HG02870 (cell line): ENCODE measurements at regions not wholly inside any gene's neighbourhood (a gene's known extent, or its start where the extent isn't known, plus 50 kb on each side); places are given as distances from the start of the nearest gene placed in this dataset.
"Not testable (repeated sequence)": the region's sequence is repeated elsewhere in the genome, so short reads cannot be mapped to it uniquely, and the experiment has no call there.

ENCODE experiments used
- ATAC-seq: cut with Tn5 transposase; IDR thresholded peaks from one replicate; pipeline ENCODE4 v1.9.1; 2021; ENCODE audit warnings: mild to moderate bottlenecking, moderate library complexity; ENCODE audit not compliant: unreplicated experiment

DNA sequence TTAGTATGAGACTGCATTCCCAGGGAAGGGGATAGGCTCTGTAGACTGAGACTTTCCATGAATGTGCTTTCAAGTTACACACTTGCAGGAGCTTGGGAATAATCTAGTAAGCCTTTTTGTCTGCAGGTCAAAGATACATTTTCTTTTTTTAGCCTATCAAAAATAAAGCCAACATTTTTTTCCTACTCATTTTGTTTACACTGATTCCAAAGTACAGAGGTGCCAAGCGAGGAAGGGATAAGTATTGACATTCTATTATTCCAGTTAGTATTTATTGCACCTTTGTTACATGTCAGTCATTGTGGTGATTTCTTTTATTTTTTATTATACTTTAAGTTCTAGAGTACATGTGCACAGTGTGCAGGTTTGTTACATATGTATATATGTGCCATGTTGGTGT, 413.0 kb upstream of the CHORDC1 start:
- no peak for ATAC-seq

- no peak for ATAC-seq
Observed at GRCh38 chr11:90635151-90635550, 412.3 kb upstream of the CHORDC1 start.

GRCh38 chr11:90630176-90630575, 407.3 kb upstream of the CHORDC1 start:
- ATAC-seq, result no peak

GRCh38 chr11:90629229-90629806, 406.5 kb upstream of the CHORDC1 start:
- ATAC-seq, result no peak

DNA sequence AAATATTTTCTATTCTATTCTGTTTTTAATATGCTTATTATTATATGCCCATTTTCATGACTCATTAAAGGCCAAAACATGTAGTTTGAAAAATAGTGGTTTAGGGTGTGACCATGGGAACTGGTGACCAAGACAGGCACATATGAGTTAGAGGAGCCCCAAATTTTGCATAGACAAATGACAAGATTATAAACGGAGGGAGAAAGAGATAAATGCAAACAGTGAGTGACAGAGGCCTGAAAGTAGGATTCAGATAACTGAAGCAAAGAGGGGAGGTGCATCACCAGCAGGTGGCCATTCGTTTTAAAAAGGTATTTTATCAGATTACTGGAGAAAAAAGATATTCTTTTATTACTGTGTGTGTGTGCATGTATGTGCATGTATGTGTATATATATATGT, 391.5 kb upstream of the CHORDC1 start:
- ATAC-seq, result no peak

DNA sequence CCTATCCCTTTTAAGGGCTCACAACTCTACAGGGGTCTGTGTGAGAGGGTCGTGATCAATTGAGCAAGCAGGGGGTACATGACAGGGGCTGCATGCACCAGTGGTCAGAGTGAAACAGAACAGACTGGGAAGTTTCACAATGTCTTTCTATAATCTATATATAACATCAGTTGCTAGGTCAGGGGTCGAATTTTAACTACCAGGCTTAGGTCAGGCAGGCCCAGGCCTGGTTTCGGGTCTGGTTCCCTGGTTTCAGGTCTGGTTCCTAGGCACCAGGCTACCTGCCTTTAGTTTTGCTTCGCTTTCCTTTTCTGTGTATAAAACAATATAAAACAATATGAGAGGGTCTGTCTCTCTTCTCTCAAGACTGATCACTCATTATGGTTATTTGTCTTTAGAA, 390.2 kb upstream of the CHORDC1 start:
- ATAC-seq, result not testable (repeated sequence)

DNA sequence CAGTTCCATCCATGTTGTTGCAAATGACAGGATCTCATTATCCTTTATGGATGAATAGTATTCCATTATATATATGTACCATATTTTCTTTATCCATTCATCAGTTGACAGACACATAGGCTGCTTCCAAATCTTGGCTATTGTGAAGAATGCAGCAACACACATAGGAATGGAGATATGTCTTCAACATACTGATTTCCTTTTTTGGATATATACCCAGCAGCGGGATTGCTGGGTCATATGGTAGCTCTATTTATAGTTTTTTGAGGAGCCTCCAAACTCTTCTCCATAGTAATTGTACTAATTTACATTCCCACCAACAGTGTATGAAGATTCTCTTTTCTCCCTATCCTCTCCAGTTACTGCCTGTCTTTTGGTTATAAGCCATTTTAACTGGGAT, 383.9 kb upstream of the CHORDC1 start:
- ATAC-seq, result no peak

DNA sequence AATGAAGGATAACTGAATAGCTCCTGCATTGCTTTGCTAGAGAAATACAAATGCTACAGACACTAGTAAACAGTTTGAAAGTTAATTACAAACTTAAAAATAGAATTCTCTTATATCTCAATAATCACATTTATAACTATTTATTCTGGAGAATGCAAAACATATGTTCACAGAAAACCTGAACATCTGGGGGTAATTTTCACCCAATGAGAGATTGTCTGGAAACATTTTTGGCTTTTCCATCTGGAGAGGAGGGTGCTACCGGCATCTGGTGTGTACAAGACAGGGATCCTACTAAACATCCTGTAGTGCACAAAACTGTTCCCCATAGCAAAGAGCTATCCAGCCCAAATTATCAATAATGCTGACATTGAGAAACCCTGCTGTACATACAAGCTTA, 378.4 kb upstream of the CHORDC1 start:
- no peak for ATAC-seq

DNA sequence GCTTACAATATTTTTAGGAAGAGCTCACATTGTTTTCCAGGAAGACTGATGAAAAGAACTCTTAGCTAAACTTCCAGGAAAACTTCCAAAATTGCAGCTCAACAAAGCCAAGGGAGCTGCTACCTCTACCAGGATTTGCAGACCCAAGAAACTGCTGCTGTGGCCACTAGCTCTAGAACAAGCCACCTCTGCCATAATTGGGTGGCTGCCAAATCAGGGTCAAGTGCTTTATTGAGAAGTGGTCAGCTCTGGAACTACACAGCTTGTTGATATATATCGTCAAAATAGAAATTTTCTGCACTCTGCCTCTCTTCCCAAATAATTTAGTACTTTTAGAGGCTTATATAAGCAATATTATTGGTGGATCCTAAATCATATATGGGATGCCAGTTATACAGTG, 371.8 kb upstream of the CHORDC1 start:
- no peak for ATAC-seq

GRCh38 chr11:90593099-90593498, 370.2 kb upstream of the CHORDC1 start:
- ATAC-seq, result no peak

- no peak for ATAC-seq
Observed at GRCh38 chr11:90590286-90590685, 367.4 kb upstream of the CHORDC1 start.

DNA sequence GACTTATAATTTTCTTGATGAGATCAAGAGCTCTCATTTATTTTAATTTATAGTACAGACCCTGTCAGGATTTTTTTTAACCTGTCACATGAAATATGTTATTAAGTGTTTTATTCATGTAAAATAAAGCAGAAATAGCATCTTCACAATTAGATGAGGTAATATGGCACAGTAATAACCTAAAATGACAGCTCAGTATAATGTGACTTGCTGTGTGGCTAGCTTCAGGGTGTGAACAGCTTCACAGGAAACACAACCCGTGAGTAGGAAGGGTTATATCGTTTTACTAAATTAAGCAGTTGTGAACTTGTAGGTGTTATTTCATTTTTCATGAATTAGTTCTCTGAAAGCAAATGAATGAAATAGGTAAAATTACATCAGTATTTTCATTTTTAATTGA, 366.9 kb upstream of the CHORDC1 start:
- ATAC-seq, result no peak

DNA sequence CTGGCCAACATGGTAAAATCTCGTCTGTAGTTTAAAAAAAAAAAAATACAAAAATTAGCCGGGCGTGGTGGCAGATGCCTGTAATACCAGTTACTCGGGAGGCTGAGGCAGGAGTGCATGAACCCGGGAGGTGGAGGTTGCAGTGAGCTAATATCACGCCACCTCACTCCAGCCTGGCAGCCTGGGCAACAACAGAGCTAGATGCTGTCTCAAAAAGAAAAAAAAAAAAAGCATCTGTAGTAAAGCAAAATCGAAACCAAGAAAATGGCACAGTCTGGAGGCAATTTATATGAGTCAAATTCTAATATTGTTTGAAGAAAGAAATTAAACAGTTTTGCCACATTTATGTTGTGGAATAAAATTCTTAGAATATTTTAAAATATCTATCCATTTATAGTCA, 365.0 kb upstream of the CHORDC1 start:
- ATAC-seq, result no peak

DNA sequence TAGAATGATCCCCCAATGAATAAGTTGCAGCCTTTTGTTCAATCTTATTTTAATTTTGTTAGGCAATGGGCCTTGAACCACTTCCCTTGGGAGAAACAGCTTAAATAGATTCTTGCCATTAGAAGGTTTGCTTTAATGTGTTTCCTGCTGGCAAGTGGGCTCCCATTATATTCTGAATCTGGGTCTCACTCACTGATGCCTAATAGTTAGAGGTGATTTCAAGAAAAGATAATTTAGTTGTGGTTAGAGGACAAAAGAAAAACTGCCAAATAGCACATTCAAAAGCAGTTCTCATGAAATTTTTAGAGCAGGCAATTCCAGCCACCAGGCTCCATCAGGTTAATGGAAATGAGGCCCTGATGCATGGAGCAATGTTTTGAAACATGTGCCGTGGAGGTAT, 362.6 kb upstream of the CHORDC1 start:
- ATAC-seq, result no peak

DNA sequence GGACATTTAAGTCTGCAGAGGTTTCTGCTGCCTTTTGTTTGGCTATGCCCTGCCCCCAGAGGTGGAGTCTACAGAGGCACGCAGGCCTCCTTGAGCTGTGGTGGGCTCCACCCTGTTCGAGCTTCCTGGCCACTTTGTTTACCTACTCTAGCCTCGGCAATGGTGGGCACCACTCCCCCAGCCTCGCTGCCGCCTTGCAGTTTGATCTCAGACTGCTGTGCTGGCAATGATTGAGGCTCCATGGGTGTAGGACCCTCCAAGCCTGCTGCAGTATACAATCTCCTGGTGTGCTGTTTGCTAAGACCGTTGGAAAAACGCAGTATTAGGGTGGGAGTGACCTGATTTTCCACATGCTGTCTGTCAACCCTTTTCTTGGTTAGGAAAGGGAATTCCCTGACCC, 360.1 kb upstream of the CHORDC1 start:
- ATAC-seq, result not testable (repeated sequence)

GRCh38 chr11:90564531-90564930, 341.7 kb upstream of the CHORDC1 start:
- ATAC-seq, result no peak

DNA sequence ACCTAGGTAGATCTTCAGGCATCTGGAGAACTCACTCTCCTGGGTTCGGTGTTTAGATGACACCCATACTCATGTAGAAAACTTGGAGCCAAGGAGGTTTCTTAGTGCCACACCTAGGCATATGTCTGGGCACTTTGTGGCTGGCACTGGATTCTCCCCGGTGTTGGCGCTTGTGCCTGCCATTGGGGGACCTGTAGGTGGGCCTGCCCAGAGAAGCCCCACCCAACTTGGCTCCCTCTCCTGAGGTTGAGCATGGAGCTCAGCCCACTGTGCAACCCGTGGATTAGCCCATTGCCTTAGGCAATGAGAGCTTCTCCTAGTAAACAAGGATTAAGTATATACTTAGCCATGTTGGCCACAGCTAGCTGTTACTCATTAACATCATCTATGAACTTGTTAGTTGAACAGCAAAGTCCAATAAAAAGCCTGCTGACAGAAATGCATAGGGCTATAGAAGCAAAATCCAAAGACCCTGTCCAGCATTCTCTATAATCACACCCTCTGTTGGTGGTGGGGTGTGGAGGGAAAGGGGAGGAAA, 335.5 kb upstream of the CHORDC1 start:
- ATAC-seq, result no peak

- no peak for ATAC-seq
Observed at GRCh38 chr11:90556606-90557005, 333.8 kb upstream of the CHORDC1 start.

DNA sequence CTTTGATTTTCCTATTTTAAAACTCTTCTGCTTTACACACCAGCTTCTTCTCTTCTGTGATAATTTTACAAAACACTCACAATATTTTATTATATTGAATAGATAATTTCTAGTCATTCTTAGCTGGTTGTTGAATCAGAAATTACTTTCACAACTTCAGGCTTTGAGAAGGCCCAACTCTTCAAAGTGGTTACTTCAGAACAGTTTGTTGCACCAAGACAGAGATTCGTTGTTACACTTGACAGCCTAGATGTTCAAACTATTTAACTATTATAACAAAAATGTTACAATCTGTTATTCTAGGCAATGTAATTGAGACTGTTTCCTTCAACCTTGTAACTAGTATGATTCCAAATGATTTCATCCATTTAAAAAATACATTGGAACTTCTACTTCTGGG, 333.2 kb upstream of the CHORDC1 start:
- no peak for ATAC-seq

GRCh38 chr11:90555477-90555876, 332.6 kb upstream of the CHORDC1 start:
- ATAC-seq, result no peak

- ATAC-seq, result no peak
Observed at GRCh38 chr11:90542092-90542491, 319.2 kb upstream of the CHORDC1 start.

DNA sequence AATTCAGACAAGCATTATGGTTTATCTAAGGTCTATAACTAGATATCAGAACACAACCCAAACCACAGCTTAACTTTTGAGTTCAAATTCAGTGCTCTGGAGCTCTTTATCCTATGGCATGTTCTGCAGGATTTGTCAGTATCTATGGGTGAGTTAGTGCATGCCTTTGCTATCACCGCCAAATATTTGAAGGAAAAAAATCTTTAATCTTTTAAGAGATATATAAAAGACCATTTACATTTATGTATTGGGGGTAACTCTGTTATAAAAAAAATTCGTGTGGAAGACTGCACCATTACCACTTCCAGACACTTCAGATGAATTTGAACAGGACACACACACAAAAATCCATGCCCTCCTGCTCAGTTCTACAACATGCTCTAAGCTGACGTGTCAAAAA, 313.5 kb upstream of the CHORDC1 start:
- no peak for ATAC-seq

DNA sequence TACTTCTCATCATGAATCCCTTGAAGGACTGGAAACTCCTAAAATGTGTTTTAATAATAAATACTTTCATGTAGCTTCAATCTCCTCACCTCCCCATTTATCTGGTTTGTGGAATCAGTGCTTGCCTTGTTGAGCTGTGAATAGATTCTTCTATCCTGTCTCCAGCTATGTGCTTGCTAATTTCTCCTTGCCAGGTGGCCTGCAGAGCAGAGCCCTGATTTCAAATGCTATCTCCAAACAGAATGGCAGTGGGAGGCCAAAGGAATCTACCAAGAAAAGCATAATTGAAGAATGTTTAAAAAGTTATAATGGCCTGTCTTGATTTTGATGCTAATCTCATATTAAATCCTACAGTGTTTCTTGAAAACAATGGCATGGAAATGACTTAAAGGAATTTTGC, 309.3 kb upstream of the CHORDC1 start:
- ATAC-seq, result no peak
